ENCODE measurements at regions not wholly inside any gene's neighbourhood (a gene's known extent, or its start where the extent isn't known, plus 50 kb on each side); places are given as distances from the start of the nearest gene placed in this dataset.

- no peak for DNase-seq (ENCODE audit: extremely low read depth in 1 of 2, low read depth in 1 of 2)
Measured at GRCh38 chr6:104332364-104332763, 527.4 kb downstream of the HACE1 start.

GRCh38 chr6:104326173-104327001 is 533.3 kb downstream of the HACE1 start:
- no peak for DNase-seq (ENCODE audit: extremely low read depth in 1 of 2, low read depth in 1 of 2)

GRCh38 chr6:104325341-104326172 is 534.2 kb downstream of the HACE1 start:
- DNase-seq (ENCODE audit: extremely low read depth in 1 of 2, low read depth in 1 of 2) = no peak

- no peak for DNase-seq (ENCODE audit: extremely low read depth in 1 of 2, low read depth in 1 of 2)
Measured at GRCh38 chr6:104324301-104324700, 535.4 kb downstream of the HACE1 start.

GRCh38 chr6:104322841-104323240 is 536.9 kb downstream of the HACE1 start:
- no peak for DNase-seq (ENCODE audit: extremely low read depth in 1 of 2, low read depth in 1 of 2)

DNA sequence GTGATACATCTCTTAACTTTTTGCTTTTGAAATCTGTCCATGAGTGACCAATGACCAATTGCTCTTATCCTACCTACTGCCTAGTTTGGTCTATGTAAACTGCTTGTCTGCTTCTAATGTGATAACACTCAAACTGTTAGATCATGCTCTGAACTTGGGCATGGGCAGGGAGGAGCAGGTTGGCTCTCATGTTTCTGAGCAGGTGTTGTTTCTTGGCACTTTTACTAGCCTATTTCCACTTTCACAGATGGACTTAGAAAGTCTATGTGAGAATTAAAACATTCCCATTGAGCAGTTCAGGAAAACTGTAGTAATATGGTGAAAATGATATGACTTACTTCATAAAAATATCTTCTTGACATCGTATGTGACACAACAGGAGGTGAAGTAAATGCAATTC is 538.4 kb downstream of the HACE1 start:
- no peak for DNase-seq (ENCODE audit: extremely low read depth in 1 of 2, low read depth in 1 of 2)

DNA sequence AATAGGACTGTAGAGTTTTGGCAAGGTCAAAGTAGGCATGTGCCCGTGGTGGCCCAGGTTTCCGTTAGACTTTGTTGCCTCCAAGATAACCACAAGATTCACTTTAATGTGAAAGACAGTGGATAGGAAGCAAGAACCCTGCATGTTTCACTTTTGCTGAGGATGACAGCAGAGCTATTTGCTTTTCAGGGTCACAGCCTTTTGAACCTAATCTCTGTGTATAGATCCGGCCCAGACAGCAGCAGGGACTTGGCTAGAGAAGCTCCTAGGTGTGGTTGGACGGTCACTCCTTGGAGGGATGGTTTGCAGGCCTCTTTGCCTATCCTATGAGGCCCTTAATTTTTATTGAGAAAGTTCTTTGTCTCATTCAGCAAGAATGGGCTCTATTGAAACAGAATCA is 538.8 kb downstream of the HACE1 start:
- no peak for DNase-seq (ENCODE audit: extremely low read depth in 1 of 2, low read depth in 1 of 2)

- DNase-seq (ENCODE audit: extremely low read depth in 1 of 2, low read depth in 1 of 2) = no peak
Measured at GRCh38 chr6:104312851-104313250, 546.9 kb downstream of the HACE1 start.

DNA sequence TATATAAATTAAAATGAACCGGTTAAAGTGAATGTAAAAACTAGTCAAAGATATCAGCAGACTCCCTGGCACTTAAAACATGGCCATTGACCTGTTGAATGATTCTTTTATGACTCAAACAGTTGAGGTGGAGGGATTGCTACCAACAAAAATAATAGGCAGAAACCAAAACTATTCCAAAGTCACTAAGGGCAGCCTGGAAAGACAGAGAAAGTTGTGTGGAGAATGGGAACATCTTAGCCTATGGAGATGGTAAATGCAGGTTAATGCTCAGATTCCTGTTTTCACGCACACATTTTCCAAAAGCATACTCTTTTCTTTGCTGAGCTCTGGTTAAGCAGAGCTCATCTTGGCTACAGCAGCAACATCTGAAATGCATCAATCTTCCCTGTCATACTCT is 553.5 kb downstream of the HACE1 start:
- DNase-seq (ENCODE audit: extremely low read depth in 1 of 2, low read depth in 1 of 2) = no peak

GRCh38 chr6:104305206-104305605 is 554.5 kb downstream of the HACE1 start:
- DNase-seq (ENCODE audit: extremely low read depth in 1 of 2, low read depth in 1 of 2) = no peak

DNA sequence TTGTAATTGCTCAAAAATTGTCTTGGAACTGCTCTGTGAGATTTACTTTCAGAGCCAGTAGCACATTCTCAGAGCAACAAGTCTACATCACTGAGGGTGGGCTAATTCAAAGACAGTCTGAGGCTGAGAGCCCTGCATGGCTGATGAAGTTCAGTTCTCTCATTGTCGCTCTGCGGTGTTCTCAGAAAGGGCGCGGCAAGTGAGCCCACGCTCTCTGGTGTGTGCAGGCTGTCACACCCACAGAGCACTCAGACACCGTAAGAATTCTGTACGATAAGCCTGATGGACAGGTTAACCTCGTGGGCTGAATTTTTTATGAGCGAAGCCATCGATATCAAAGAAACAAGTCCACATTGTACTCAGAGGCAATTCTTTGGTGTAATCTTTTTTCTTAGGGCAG is 557.8 kb downstream of the HACE1 start:
- DNase-seq (ENCODE audit: extremely low read depth in 1 of 2, low read depth in 1 of 2) = no peak

- DNase-seq (ENCODE audit: extremely low read depth in 1 of 2, low read depth in 1 of 2) = no peak
Measured at GRCh38 chr6:104286641-104287040, 573.1 kb downstream of the HACE1 start.

GRCh38 chr6:104284872-104285271 is 574.8 kb downstream of the HACE1 start:
- no peak for DNase-seq (ENCODE audit: extremely low read depth in 1 of 2, low read depth in 1 of 2)

DNA sequence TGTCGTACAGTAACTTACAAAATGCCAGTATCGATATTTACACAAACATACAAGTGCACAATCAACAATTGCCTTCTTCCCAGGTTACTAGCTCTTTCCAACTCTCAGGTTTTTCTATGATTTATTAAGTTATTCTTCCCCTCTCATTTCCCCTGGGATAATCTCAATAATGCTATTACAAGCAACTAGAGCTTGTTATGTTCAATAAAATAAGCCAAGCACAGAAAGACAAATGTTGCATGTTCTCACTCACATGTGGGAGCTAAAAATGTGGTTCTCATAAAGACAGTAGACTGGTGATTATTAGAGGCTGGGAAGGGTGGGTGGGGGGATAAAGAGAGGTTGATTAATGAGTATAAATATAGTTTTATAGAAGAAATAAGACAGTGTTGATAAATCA is 577.1 kb downstream of the HACE1 start:
- no peak for DNase-seq (ENCODE audit: extremely low read depth in 1 of 2, low read depth in 1 of 2)

- DNase-seq (ENCODE audit: extremely low read depth in 1 of 2, low read depth in 1 of 2) = no peak
Measured at GRCh38 chr6:104281370-104281769, 578.3 kb downstream of the HACE1 start.

DNA sequence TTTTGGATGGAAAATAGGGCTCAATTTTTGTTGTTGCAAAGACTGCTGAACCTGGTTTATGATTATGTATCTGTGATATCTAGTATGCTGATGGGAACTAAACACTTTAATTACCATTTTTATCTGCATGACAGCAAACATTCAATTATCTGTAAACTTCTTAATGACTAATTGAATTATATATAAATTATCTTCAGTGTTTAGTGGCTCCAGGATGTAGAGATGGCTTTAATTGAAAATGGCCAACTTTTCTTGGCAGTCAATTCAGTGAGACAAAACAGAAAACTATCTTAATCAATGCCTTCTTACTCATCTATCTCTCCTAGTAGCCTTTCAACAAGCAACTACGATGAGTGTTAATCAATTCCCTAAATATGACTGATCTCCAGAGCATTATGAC is 591.3 kb downstream of the HACE1 start:
- no peak for DNase-seq (ENCODE audit: extremely low read depth in 1 of 2, low read depth in 1 of 2)

DNA sequence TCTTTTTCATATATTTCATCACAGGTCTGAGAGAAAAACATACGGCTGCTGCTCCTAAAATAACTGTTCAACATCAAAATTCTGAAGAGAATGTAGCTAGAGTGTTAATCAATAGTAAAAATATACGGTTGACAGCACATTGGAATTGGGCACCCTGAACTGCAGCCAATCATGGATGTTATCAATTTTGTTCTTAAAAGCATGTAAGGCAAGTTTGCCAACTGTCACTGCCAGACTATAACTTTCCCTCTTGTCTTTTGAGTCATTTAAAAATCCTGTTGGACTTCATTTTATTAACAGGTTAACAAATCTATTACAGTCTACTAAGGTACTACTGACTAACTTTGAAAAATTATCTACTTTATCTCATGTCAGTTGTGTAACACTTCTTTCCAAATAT is 592.8 kb downstream of the HACE1 start:
- no peak for DNase-seq (ENCODE audit: extremely low read depth in 1 of 2, low read depth in 1 of 2)

GRCh38 chr6:104256646-104257045 is 603.1 kb downstream of the HACE1 start:
- no peak for DNase-seq (ENCODE audit: extremely low read depth in 1 of 2, low read depth in 1 of 2)

GRCh38 chr6:104253236-104253635 is 606.5 kb downstream of the HACE1 start:
- DNase-seq (ENCODE audit: extremely low read depth in 1 of 2, low read depth in 1 of 2) = no peak

- no peak for DNase-seq (ENCODE audit: extremely low read depth in 1 of 2, low read depth in 1 of 2)
Measured at GRCh38 chr6:104252276-104252675, 607.4 kb downstream of the HACE1 start.

DNA sequence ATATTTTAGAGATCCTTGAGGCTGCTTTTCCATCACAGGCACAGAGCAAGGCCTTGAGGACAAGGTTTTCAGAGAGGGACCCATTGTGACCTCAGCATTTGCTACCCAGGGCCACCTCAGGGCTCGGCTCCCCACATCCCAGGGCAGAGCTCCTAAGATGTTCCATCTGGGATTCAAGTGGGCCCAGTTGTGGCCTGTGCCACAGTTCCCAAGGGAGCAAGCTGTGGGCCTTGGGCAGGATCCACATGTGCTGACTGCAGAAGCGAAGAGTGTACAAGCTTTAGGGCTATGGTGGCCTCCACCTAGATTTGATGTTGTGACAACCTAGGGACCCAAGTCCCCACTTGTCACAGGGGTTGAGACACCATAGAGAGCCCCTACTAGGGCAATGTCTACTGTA is 608.1 kb downstream of the HACE1 start:
- DNase-seq (ENCODE audit: extremely low read depth in 1 of 2, low read depth in 1 of 2) = no peak

DNA sequence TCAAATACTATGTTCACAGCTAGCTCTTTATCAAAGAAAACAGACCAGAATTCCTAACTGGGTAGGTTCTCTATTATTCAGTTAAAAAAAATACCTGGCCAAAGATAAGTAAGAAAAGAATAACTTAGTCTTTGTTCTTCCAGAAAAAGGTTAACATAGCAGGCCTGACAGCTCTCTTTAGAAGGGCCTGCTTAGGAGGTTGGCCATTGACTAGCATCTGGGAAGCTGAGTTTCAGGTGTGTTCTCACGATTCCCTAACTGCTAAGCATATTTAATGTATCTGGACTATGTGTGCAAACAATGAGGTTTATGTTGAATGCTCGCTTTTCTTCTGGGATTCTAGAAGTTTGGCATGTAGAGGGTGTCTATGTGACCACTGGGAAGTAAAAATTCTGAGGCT is 618.9 kb downstream of the HACE1 start:
- DNase-seq (ENCODE audit: extremely low read depth in 1 of 2, low read depth in 1 of 2) = no peak

Measured in stimulated activated CD8-positive, alpha-beta memory T cell treated with anti-CD3 and anti-CD28 coated beads, Interleukin-7, amount 100 ng/mL, for 48 hours (primary cell).